ENCODE measurements at regions not wholly inside any gene's neighbourhood (a gene's known extent, or its start where the extent isn't known, plus 50 kb on each side); places are given as distances from the start of the nearest gene placed in this dataset.

DNA sequence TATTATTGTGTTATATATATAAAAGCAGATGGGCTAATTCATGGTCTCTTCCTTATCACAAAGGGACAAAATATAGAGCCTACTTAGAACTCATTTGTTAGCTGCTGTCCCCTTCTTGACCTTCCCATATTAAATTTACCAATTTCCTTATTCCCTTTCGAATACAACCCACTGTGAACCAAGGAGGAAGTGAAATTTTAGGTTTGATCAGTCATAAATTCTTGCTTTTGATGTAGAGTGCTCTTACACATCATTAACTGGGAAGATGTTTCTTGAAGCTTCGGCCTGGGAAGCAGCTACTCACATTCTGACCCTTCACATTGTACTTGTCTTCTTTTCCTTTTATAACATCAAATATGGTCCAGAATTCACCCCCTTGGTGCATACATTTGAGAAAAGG, 579.0 kb downstream of the LRFN5 start:
- TF ChIP-seq REST (IDR thresholded peaks at IDR 0.05; ENCODE audit: low read depth, low read length) (no peak), MAX (IDR thresholded peaks at IDR 0.05; ENCODE audit: low read depth) (no peak), RXRA (IDR thresholded peaks at IDR 0.05; ENCODE audit: borderline replicate concordance, low read depth) (no peak), TCF12 (IDR thresholded peaks at IDR 0.05) (no peak), RCOR1 (IDR thresholded peaks at IDR 0.05; ENCODE audit: low read length) (no peak)
- TF ChIP-seq, protein P1, sequence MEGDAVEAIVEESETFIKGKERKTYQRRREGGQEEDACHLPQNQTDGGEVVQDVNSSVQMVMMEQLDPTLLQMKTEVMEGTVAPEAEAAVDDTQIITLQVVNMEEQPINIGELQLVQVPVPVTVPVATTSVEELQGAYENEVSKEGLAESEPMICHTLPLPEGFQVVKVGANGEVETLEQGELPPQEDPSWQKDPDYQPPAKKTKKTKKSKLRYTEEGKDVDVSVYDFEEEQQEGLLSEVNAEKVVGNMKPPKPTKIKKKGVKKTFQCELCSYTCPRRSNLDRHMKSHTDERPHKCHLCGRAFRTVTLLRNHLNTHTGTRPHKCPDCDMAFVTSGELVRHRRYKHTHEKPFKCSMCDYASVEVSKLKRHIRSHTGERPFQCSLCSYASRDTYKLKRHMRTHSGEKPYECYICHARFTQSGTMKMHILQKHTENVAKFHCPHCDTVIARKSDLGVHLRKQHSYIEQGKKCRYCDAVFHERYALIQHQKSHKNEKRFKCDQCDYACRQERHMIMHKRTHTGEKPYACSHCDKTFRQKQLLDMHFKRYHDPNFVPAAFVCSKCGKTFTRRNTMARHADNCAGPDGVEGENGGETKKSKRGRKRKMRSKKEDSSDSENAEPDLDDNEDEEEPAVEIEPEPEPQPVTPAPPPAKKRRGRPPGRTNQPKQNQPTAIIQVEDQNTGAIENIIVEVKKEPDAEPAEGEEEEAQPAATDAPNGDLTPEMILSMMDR (IDR thresholded peaks at IDR 0.05) = no peak

All from SK-N-SH (cell line).